Spleen (tissue), 7 donors: ENCODE measurements at regions not wholly inside any gene's neighbourhood (a gene's known extent, or its start where the extent isn't known, plus 50 kb on each side); places are given as distances from the start of the nearest gene placed in this dataset.

Experiments
- CTCF ChIP-seq, 11 experiments: fragments of 200-600 bp in 7 of 11; fragments of 450-650 bp in 4 of 11; sonication (generic) in 4 of 11; IDR thresholded peaks in 8 of 11; conservative IDR thresholded peaks in 3 of 11; 1 replicate in 7 of 11; 2 replicates in 4 of 11; pipeline versions ENCODE4 v1.4.0 to v1.8.0; 2016 to 2021; ENCODE audit warnings: antibody characterized with exemption in 11 of 11, inconsistent platforms in 4 of 11, mild to moderate bottlenecking in 1 of 11
- POLR2A ChIP-seq, 3 donors: fragments of 450-650 bp; IDR thresholded peaks; one replicate each; pipeline ENCODE4 v1.5.1; 2017; ENCODE audit warnings: antibody characterized with exemption in 3 of 3, mild to moderate bottlenecking in 1 of 3
- POLR2AphosphoS5 ChIP-seq, 3 donors: sonication (generic); formaldehyde crosslinking; IDR thresholded peaks; one replicate each; pipeline ENCODE4 v1.5.1; 2017; ENCODE audit warnings: antibody characterized with exemption in 3 of 3
- donor health status: DM: no; HTN: no; CAD: no; lungs with moderate emphysema.
- donor health status: DM: no; HTN: no; CAD: no.
- donor health status: DM: no; HTN: no; CAD: no.

DNA sequence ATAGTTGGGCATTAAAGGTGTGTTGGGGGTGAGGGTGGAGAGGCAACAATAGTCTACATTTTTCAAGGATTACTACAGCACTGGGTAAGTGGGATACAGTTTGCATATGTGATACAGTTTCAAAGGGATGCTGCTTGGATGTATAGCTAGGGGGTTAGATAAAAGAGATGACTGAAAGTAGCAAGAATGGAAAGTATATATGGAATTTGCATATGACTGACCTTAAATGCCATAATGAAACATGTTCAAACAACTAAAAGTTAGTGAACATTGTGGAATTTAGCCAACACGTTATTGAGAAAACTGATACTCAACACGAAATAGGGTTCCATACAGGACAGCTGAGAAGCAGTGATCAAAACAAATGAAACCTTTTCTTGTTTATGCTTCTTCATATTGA, 124.8 kb upstream of the CHRM3 start:
- no peak for TF ChIP-seq CTCF (IDR thresholded peaks at IDR 0.05 in 8 of 11, conservative IDR thresholded peaks at IDR 0.05 in 3 of 11)
- TF ChIP-seq POLR2A (IDR thresholded peaks at IDR 0.05) = no peak
- no peak for TF ChIP-seq POLR2AphosphoS5 (IDR thresholded peaks at IDR 0.05)
